CD4-positive, alpha-beta T cell treated with Interferon alpha-2 for 1 hour (primary cell): ENCODE measurements at regions not wholly inside any gene's neighbourhood (a gene's known extent, or its start where the extent isn't known, plus 50 kb on each side); places are given as distances from the start of the nearest gene placed in this dataset.
A peak's percentile ranks its signal among the peaks of the same experiment; 100 is the strongest.

ENCODE experiments used
- DNase-seq, 2 donors: peaks; one replicate each; pipeline ENCODE4 v3.0.0-alpha.2; 2020 to 2022

- no peak for DNase-seq
Measured at GRCh38 chr1:181392613-181393220, 90.6 kb upstream of the CACNA1E start.

- no peak for DNase-seq
Measured at GRCh38 chr1:181394766-181395165, 88.6 kb upstream of the CACNA1E start.

- peak; percentile 30 to 63 for DNase-seq
Measured at GRCh38 chr1:181396171-181396670, 87.1 kb upstream of the CACNA1E start.

- DNase-seq, result peak in 1 of 2 donors; percentile 3
Measured at GRCh38 chr1:181396811-181397210, 86.5 kb upstream of the CACNA1E start.

- DNase-seq, result peak in 1 of 2 donors; percentile 49
Measured at GRCh38 chr1:181397845-181398244, 85.5 kb upstream of the CACNA1E start.

- DNase-seq, result no peak
Measured at GRCh38 chr1:181398544-181398943, 84.8 kb upstream of the CACNA1E start.

- DNase-seq, result no peak
Measured at GRCh38 chr1:181405584-181405983, 77.7 kb upstream of the CACNA1E start.

- no peak for DNase-seq
Measured at GRCh38 chr1:181406989-181407388, 76.3 kb upstream of the CACNA1E start.

- DNase-seq, result no peak
Measured at GRCh38 chr1:181409981-181410380, 73.3 kb upstream of the CACNA1E start.

GRCh38 chr1:181412746-181413145 is 70.6 kb upstream of the CACNA1E start:
- no peak for DNase-seq

GRCh38 chr1:181413195-181413815 is 70.0 kb upstream of the CACNA1E start:
- no peak for DNase-seq

- no peak for DNase-seq
Measured at GRCh38 chr1:181413836-181414235, 69.5 kb upstream of the CACNA1E start.

GRCh38 chr1:181416268-181416860 is 67.0 kb upstream of the CACNA1E start:
- DNase-seq, result no peak

GRCh38 chr1:181417915-181418314 is 65.4 kb upstream of the CACNA1E start:
- DNase-seq, result no peak

GRCh38 chr1:181423301-181423918 is 59.9 kb upstream of the CACNA1E start:
- peak; percentile 10 to 45 for DNase-seq

GRCh38 chr1:181424786-181425403 is 58.4 kb upstream of the CACNA1E start:
- peak; percentile 64 to 80 for DNase-seq

GRCh38 chr1:181425566-181425965 is 57.8 kb upstream of the CACNA1E start:
- no peak for DNase-seq

- DNase-seq, result no peak
Measured at GRCh38 chr1:181429462-181429861, 53.9 kb upstream of the CACNA1E start.

- no peak for DNase-seq
Measured at GRCh38 chr1:181430015-181430885, 53.1 kb upstream of the CACNA1E start.
